ENCODE measurements at regions not wholly inside any gene's neighbourhood (a gene's known extent, or its start where the extent isn't known, plus 50 kb on each side); places are given as distances from the start of the nearest gene placed in this dataset.

GRCh38 chr7:17680943-17681351 is 259.3 kb downstream of the SNX13 start:
- peak overlapping the region; percentile 65 for H3K27ac Mint-ChIP-seq (ENCODE audit: unreplicated experiment)
- peaks cover 18% of the 10 kb centered on the region for H3K4me1 Mint-ChIP-seq
- no peaks in the 10 kb centered on the region for H3K36me3 Mint-ChIP-seq (ENCODE audit: low read depth)
- no peaks in the 10 kb centered on the region for H3K9me3 Mint-ChIP-seq
- no peak for DNase-seq (ENCODE audit: low read depth, low spot score)
- H3K4me3 Mint-ChIP-seq, result no peak overlapping the region
- no peaks in the 10 kb centered on the region for H3K27me3 Mint-ChIP-seq (ENCODE audit: low read depth)
- peak; percentile 65 for TF ChIP-seq CTCF (conservative IDR thresholded peaks at IDR 0.05)

- TF ChIP-seq CTCF (conservative IDR thresholded peaks at IDR 0.05), result no peak
- Mint-ChIP-seq H3K4me1 (peaks cover 18% of the 10 kb centered on the region), H3K27me3 (ENCODE audit: low read depth) (no peaks in the 10 kb centered on the region), H3K9me3 (no peaks in the 10 kb centered on the region), H3K4me3 (no peak overlapping the region), H3K36me3 (ENCODE audit: low read depth) (no peaks in the 10 kb centered on the region), H3K27ac (ENCODE audit: unreplicated experiment) (no peak overlapping the region)
- DNase-seq (ENCODE audit: low read depth, low spot score), result no peak
Observed at GRCh38 chr7:17681965-17682364, 258.3 kb downstream of the SNX13 start.

GRCh38 chr7:17682586-17682985 is 257.7 kb downstream of the SNX13 start:
- no peak overlapping the region for H3K4me3 Mint-ChIP-seq
- no peak for DNase-seq (ENCODE audit: low read depth, low spot score)
- no peaks in the 10 kb centered on the region for H3K36me3 Mint-ChIP-seq (ENCODE audit: low read depth)
- H3K27me3 Mint-ChIP-seq (ENCODE audit: low read depth), result no peaks in the 10 kb centered on the region
- TF ChIP-seq CTCF (conservative IDR thresholded peaks at IDR 0.05), result no peak
- H3K9me3 Mint-ChIP-seq, result no peaks in the 10 kb centered on the region
- H3K27ac Mint-ChIP-seq (ENCODE audit: unreplicated experiment), result no peak overlapping the region
- H3K4me1 Mint-ChIP-seq, result peaks cover 18% of the 10 kb centered on the region

GRCh38 chr7:17685141-17685540 is 255.2 kb downstream of the SNX13 start:
- TF ChIP-seq CTCF (conservative IDR thresholded peaks at IDR 0.05), result no peak
- DNase-seq (ENCODE audit: low read depth, low spot score), result no peak
- Mint-ChIP-seq H3K27me3 (ENCODE audit: low read depth) (no peaks in the 10 kb centered on the region), H3K4me1 (peaks cover 10% of the 10 kb centered on the region), H3K9me3 (peaks cover 3% of the 10 kb centered on the region), H3K27ac (ENCODE audit: unreplicated experiment) (no peak overlapping the region), H3K4me3 (no peak overlapping the region), H3K36me3 (ENCODE audit: low read depth) (no peaks in the 10 kb centered on the region)

- Mint-ChIP-seq H3K4me3 (no peak overlapping the region), H3K36me3 (ENCODE audit: low read depth) (no peaks in the 10 kb centered on the region), H3K27ac (ENCODE audit: unreplicated experiment) (no peak overlapping the region), H3K4me1 (no peaks in the 10 kb centered on the region), H3K27me3 (ENCODE audit: low read depth) (no peaks in the 10 kb centered on the region), H3K9me3 (peaks cover 3% of the 10 kb centered on the region)
- TF ChIP-seq CTCF (conservative IDR thresholded peaks at IDR 0.05), result no peak
- no peak for DNase-seq (ENCODE audit: low read depth, low spot score)
Observed at GRCh38 chr7:17687361-17687760, 252.9 kb downstream of the SNX13 start.

Measured in neural crest cell (in vitro differentiated cells).